Thyroid gland (tissue), 4 donors: ENCODE measurements at regions not wholly inside any gene's neighbourhood (a gene's known extent, or its start where the extent isn't known, plus 50 kb on each side); places are given as distances from the start of the nearest gene placed in this dataset.

Source experiments
- DNase-seq, 2 donors: peaks; one replicate each; pipeline ENCODE4 v3.0.0-alpha.2; 2019
- H3K27ac ChIP-seq, 3 donors: fragments of 200-600 bp; sonication (generic); 1 replicate in 2 of 3; 2 replicates in 1 of 3; pipeline ENCODE4 v1.5.1; 2016 to 2019; ENCODE audit warnings: mild to moderate bottlenecking in 1 of 3, moderate library complexity in 1 of 3
- H3K27me3 ChIP-seq: fragments of 200-600 bp; sonication (generic); one replicate; pipeline ENCODE4 v1.5.1; 2019
- H3K36me3 ChIP-seq, 2 donors: fragments of 200-600 bp; sonication (generic); one replicate each; pipeline ENCODE4 v1.5.1; 2016 to 2019
- H3K4me1 ChIP-seq, 2 donors: fragments of 200-600 bp; sonication (generic); one replicate each; pipeline ENCODE4 v1.5.1; 2017 to 2019
- H3K4me3 ChIP-seq, 3 donors: fragments of 200-600 bp; sonication (generic); replicated peaks in 1 of 3; 1 replicate in 2 of 3; 2 replicates in 1 of 3; pipeline ENCODE4 v1.5.1; 2016; ENCODE audit warnings: mild to moderate bottlenecking in 1 of 3
- H3K9me3 ChIP-seq: fragments of 200-600 bp; sonication (generic); one replicate; pipeline ENCODE4 v1.5.1; 2017
- POLR2A ChIP-seq, 2 donors: fragments of 450-650 bp; IDR thresholded peaks; one replicate each; pipeline ENCODE4 v1.6.1; 2017; ENCODE audit warnings: antibody characterized with exemption in 2 of 2, mild to moderate bottlenecking in 2 of 2, moderate library complexity in 1 of 2
- WGBS, 2 donors: methylation state at CpG; one replicate each; pipeline ENCODE4 v1.1.5; 2017; 5-methylcytosine and 5-hydroxymethylcytosine counted together
- intact Hi-C: fragments of 100-400 bp; cut with DNase I; formaldehyde crosslinking; loops from one replicate; pipeline ENCODE4 v1.15.1; 2023
- TF ChIP-seq, protein P1 (sequence below), 6 experiments: fragments of 200-600 bp in 3 of 6; fragments of 450-650 bp in 3 of 6; sonication (generic) in 3 of 6; IDR thresholded peaks; one replicate each; pipeline ENCODE4 v1.5.1; 2016 to 2019; ENCODE audit warnings: antibody characterized with exemption in 6 of 6, mild to moderate bottlenecking in 2 of 6, inconsistent platforms in 1 of 6, moderate library complexity in 1 of 6

DNA sequence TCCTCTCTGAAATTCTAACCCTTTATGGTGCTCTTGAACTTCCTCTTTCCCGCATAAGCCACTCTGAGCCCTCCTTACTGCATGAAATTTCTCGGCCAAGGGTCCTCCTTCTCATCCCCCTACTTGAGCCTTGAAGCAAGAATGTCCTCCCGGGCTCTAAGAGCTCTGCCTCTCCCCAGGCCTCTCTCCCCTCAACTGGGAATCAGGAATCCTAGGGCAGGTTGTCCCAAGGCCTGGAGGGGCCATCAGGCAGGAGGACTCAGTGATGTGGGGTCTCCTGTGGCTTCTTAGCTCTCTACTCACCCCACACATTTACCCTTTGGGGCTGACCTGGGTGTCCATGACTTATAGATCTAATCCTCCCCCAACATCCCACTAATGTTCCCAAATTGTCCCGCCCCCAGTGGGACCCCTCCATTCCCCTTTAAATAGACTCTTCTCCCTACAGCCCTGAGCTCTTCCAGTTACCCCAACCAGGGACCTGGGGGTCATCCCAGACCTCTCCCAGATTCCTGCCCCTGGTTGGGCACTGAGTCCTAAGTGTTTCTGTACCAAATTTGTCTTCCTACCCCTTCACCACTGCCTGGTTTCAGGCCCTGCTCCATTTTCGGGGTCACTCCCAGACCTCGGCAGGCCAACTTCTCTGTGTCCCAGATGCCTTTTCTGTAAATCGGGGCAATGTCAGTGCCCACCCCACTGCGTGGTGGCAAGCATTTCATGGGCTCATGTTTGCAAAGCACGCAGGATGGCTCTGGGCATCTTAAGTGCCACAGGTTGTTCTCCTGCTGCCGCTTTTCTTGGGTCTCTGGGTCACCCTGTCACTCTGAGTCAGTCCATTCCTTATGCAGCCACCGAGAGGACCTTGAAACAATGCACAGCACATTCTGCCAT, 171.2 kb downstream of the ASB1 start:
- TF ChIP-seq, protein P1, sequence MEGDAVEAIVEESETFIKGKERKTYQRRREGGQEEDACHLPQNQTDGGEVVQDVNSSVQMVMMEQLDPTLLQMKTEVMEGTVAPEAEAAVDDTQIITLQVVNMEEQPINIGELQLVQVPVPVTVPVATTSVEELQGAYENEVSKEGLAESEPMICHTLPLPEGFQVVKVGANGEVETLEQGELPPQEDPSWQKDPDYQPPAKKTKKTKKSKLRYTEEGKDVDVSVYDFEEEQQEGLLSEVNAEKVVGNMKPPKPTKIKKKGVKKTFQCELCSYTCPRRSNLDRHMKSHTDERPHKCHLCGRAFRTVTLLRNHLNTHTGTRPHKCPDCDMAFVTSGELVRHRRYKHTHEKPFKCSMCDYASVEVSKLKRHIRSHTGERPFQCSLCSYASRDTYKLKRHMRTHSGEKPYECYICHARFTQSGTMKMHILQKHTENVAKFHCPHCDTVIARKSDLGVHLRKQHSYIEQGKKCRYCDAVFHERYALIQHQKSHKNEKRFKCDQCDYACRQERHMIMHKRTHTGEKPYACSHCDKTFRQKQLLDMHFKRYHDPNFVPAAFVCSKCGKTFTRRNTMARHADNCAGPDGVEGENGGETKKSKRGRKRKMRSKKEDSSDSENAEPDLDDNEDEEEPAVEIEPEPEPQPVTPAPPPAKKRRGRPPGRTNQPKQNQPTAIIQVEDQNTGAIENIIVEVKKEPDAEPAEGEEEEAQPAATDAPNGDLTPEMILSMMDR (IDR thresholded peaks at IDR 0.05), result no peak
- no peak for TF ChIP-seq POLR2A (IDR thresholded peaks at IDR 0.05)
- no peaks in the 10 kb centered on the region for H3K9me3 ChIP-seq
- DNase-seq, result no peak
- no peaks in the 10 kb centered on the region for H3K27me3 ChIP-seq
- H3K27ac ChIP-seq, result peak overlapping the region; percentile 79 to 87 (median 87)
- peaks cover 26 to 46% of the 10 kb centered on the region in 2 donors for H3K4me1 ChIP-seq
- WGBS, 2 donors, result 79 to 86% methylated on average over 11 of the region's 11 CpGs
- H3K4me3 ChIP-seq, result no peak overlapping the region
- H3K36me3 ChIP-seq, result no peaks in the 10 kb centered on the region
- intact Hi-C loops, result no loop called here

DNA sequence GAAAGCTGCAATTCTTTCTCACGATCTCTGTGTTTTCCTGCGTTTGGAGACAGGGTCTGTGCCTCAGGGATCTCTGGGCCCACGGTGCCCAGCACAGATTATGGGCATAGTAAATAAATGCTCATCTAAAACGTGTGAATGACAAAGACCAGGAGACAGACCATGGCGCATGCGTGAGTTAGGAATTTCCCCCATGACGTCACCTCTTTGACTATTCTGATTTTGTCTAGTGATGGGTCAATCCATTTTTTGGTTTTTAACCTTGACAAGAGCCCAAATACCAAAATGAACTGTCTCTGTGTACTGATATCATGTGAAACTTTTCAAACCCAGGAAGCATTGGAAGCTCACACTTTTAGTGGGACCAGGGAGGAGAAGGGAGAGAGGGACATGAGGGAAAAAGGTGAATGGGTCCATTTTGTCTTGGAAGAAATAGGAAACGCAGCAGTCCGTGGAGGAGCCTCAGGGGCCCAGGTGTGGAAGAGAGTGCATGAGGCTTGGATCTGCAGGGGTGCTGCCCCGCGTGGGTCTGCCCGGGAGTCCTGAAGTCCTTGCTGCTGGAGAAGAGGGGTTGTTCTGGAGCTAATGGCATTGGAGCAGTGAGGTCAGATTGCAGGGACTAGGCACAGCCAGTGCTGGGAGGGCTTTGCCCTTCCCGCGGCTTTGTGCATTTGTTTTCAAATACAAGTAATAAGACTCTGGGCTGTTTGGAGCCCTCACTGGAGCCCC, 172.2 kb downstream of the ASB1 start:
- Histone ChIP-seq H3K4me1 (peaks cover 26 to 50% of the 10 kb centered on the region in 2 donors), H3K4me3 (no peak overlapping the region), H3K9me3 (no peaks in the 10 kb centered on the region), H3K27me3 (no peaks in the 10 kb centered on the region), H3K36me3 (no peaks in the 10 kb centered on the region), H3K27ac (no peak overlapping the region)
- TF ChIP-seq, protein P1 (IDR thresholded peaks at IDR 0.05), result no peak
- TF ChIP-seq POLR2A (IDR thresholded peaks at IDR 0.05), result no peak
- DNase-seq, result no peak
- WGBS, 2 donors, result 79 to 82% methylated on average over 14 of the region's 14 CpGs
- intact Hi-C loops, result no loop called here

DNA sequence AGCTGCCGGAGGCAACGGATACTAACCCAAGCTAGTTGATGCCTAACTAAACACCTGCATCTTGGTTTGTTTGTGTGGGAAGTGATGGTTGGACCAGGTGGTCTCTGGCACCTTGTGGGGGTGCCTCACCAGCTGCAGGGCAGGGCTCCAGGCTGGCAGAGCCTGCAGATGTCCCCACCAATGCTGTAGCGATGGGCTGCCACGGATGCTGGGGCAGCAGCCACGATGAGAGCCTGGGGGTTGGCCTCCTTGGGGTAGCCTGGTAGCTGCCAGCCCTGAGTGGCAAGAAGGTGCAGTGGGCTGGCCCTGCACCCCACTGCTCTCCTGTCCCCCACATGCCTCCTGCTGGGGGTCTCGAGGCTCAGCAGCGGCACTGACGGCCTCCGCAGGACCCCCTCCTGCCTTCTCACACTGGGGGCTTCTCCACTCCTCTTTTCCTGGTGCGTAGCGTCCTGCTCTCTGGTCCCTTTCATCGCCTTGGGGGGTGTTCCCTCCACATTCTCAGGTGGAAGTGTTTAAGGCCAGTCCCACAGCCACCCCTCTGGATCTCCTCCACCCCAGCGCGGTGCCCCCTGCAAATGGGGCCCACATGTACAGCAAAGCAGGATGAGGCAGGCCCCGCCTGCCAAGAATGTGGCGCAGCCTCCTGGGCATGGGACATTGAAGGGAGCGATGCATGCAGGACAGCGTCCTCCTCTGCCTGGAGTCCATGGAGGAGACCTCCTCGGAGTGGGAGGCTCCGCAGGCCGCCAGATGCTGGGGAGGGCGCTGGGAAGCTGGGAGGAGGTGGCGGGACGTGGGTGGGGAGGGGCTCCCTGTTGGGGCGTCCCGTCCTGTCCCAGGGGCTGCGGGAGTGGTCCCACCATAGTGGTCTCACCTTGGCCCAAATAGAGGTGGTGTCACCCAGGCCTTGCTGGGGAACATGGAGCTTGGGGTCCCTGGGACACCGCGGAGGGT, 173.1 kb downstream of the ASB1 start:
- Histone ChIP-seq H3K9me3 (no peaks in the 10 kb centered on the region), H3K27ac (no peak overlapping the region), H3K27me3 (no peaks in the 10 kb centered on the region), H3K36me3 (no peaks in the 10 kb centered on the region), H3K4me3 (no peak overlapping the region), H3K4me1 (peaks cover 26 to 50% of the 10 kb centered on the region in 2 donors)
- intact Hi-C loops, result no loop called here
- 92 to 97% methylated on average over 23 to 25 of the region's 29 CpGs for WGBS, 2 donors
- no peak for DNase-seq
- no peak for TF ChIP-seq POLR2A (IDR thresholded peaks at IDR 0.05)
- TF ChIP-seq, protein P1 (IDR thresholded peaks at IDR 0.05), result no peak

DNA sequence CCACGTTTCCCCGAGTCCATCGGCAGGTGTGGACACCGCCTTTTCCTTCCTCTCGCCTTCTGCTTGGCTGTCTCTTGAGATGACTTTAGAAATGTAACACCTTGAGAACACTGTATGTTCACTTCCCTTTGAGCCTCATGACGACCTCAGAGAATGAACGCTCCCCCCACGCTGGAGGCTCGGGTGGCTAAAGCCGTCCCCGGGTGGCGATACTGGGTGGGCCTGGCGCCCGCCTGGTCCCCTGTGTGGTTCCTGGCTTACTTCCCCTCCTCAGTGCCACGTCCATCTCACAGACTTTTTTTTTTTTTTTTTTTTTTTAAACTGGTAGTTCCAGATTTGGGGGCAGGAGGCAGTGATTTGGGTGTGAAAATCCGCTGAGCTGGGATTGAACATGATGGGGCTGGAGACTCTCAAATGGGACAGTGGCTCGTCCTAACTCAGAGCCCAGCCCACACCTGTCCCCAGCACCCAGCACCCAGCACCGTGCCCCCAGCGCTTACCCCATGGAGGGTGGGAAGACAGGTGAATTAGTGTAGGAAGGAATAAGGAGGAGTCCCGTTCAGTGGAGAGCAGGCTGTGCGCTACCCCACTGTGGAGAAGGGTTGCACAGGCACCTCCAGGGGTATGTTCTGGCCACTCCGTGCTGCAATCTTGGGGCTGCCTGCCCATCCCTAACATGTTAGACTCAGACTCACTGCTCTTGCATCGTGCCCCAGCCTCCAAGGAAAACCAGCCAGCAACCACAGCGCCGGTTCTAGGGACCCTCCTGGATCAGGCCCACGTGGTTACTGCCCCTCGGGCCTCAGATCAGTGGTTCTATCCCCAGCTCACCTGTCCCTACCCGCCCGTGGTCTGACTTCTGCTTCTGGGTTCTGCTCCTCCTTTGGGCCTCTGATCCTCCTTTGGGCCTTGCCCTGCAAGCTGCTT, 174.0 kb downstream of the ASB1 start:
- 89% methylated on average over 29 of the region's 29 CpGs for WGBS, 2 donors
- H3K4me3 ChIP-seq, result no peak overlapping the region
- DNase-seq, result no peak
- H3K9me3 ChIP-seq, result no peaks in the 10 kb centered on the region
- H3K4me1 ChIP-seq, result peaks cover 26 to 49% of the 10 kb centered on the region in 2 donors
- peak overlapping the region in 2 of 3 donors; percentile 61 to 82 for H3K27ac ChIP-seq
- H3K36me3 ChIP-seq, result no peaks in the 10 kb centered on the region
- H3K27me3 ChIP-seq, result no peaks in the 10 kb centered on the region
- no peak for TF ChIP-seq POLR2A (IDR thresholded peaks at IDR 0.05)
- TF ChIP-seq, protein P1 (IDR thresholded peaks at IDR 0.05), result no peak
- intact Hi-C loops, result no loop called here
